SU-DHL-6 (cell line): ENCODE measurements at regions not wholly inside any gene's neighbourhood (a gene's known extent, or its start where the extent isn't known, plus 50 kb on each side); places are given as distances from the start of the nearest gene placed in this dataset.

Experiments
- H2AFZ ChIP-seq: fragments of 200-600 bp; sonication (generic); 2 replicates; pipeline ENCODE4 v1.6.1; 2014; ENCODE audit warnings: low read depth, mild to moderate bottlenecking, moderate library complexity, mixed read lengths, antibody characterized with exemption, low read length; ENCODE audit not compliant: severe bottlenecking
- H3F3A ChIP-seq: fragments of 200-600 bp; shearing (Covaris generic); 2 replicates; pipeline ENCODE4 v1.6.0; 2016; ENCODE audit warnings: antibody characterized with exemption, mild to moderate bottlenecking; ENCODE audit not compliant: insufficient read depth
- H3K27ac ChIP-seq: fragments of 200-600 bp; sonication (generic); 2 replicates; pipeline ENCODE4 v1.5.1; 2016; ENCODE audit warnings: low read depth, mild to moderate bottlenecking, low read length, moderate library complexity, mixed read lengths
- H3K27me3 ChIP-seq: fragments of 200-600 bp; sonication (generic), shearing (Covaris generic); 2 replicates; pipeline ENCODE4 v1.6.0; 2014; ENCODE audit warnings: mild to moderate bottlenecking, low read length
- H3K36me3 ChIP-seq: fragments of 200-600 bp; sonication (generic); 2 replicates; pipeline ENCODE4 v1.6.1; 2014; ENCODE audit warnings: mild to moderate bottlenecking, low read length, mixed read lengths
- H3K4me2 ChIP-seq: fragments of 300-600, 200-600 bp; shearing (Covaris generic), sonication (generic); 2 replicates; pipeline ENCODE4 v1.6.0; 2014; ENCODE audit warnings: low read length, low read depth, mild to moderate bottlenecking; ENCODE audit not compliant: poor library complexity, severe bottlenecking
- H3K4me3 ChIP-seq: fragments of 200-600 bp; sonication (generic); 2 replicates; pipeline ENCODE4 v1.5.1; 2014; ENCODE audit warnings: antibody characterized with exemption, low read length, mild to moderate bottlenecking, mixed read lengths; ENCODE audit not compliant: insufficient read depth, poor library complexity, severe bottlenecking
- H3K79me2 ChIP-seq: fragments of 200-600 bp; sonication (generic); 2 replicates; pipeline ENCODE4 v1.6.1; 2014; ENCODE audit warnings: mild to moderate bottlenecking, low read length, moderate library complexity; ENCODE audit not compliant: insufficient read depth
- H3K9ac ChIP-seq: fragments of 200-600 bp; sonication (generic); 2 replicates; pipeline ENCODE4 v1.7.0; 2014; ENCODE audit warnings: mild to moderate bottlenecking, low read length
- H3K9me2 ChIP-seq: fragments of 200-600 bp; sonication (generic); replicated peaks from 2 replicates; pipeline ENCODE4 v1.6.1; 2014; ENCODE audit warnings: low read length; ENCODE audit not compliant: insufficient read depth
- H3K9me3 ChIP-seq: fragments of 200-600 bp; sonication (generic); 2 replicates; pipeline ENCODE4 v1.6.1; 2014; ENCODE audit warnings: low read length, mixed read lengths; ENCODE audit not compliant: insufficient read depth
- H4K20me1 ChIP-seq: fragments of 200-600 bp; sonication (generic); 2 replicates; pipeline ENCODE4 v1.6.1; 2014; ENCODE audit warnings: low read depth, mild to moderate bottlenecking, antibody characterized with exemption, low read length, moderate library complexity, mixed read lengths
- EZH2phosphoT487 ChIP-seq: fragments of 200-600 bp; sonication (generic), shearing (Covaris generic); conservative IDR thresholded peaks from 2 replicates; pipeline ENCODE4 v1.6.1; 2018; ENCODE audit warnings: mild to moderate bottlenecking, antibody characterized with exemption, low read length, moderate library complexity, mixed read lengths
- TF ChIP-seq, protein P1 (sequence below): fragments of 200-600 bp; sonication (generic); IDR thresholded peaks from one replicate; pipeline ENCODE4 v1.5.1; 2017; ENCODE audit warnings: antibody characterized with exemption, mild to moderate bottlenecking, low read length, moderate library complexity; ENCODE audit not compliant: insufficient read depth, poor library complexity, severe bottlenecking

DNA sequence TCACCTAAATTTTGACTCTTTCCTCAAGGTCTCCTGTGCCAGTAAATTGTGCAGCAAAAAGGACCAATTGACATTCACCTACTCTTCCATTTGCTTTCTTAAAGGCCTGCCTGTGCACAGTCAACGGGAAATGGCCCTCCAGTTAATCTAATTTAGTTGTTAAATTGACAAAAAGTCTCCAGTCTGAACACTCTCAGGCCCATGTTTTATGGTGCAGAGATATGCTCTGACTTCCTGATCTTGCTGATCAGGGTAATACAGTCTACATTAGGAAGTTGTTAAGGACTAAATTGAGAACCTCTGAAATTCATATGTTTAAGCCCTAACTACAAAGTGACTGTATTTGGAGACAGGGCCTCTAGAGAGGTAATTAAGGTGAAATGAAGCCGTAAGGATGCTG, 133.6 kb upstream of the IL15 start:
- no peak overlapping the region for H3K9ac ChIP-seq
- no peaks in the 10 kb centered on the region for H3K9me2 ChIP-seq
- H3K9me3 ChIP-seq: no peaks in the 10 kb centered on the region
- no peaks in the 10 kb centered on the region for H3K36me3 ChIP-seq
- H3K27ac ChIP-seq: no peak overlapping the region
- TF ChIP-seq, protein P1, sequence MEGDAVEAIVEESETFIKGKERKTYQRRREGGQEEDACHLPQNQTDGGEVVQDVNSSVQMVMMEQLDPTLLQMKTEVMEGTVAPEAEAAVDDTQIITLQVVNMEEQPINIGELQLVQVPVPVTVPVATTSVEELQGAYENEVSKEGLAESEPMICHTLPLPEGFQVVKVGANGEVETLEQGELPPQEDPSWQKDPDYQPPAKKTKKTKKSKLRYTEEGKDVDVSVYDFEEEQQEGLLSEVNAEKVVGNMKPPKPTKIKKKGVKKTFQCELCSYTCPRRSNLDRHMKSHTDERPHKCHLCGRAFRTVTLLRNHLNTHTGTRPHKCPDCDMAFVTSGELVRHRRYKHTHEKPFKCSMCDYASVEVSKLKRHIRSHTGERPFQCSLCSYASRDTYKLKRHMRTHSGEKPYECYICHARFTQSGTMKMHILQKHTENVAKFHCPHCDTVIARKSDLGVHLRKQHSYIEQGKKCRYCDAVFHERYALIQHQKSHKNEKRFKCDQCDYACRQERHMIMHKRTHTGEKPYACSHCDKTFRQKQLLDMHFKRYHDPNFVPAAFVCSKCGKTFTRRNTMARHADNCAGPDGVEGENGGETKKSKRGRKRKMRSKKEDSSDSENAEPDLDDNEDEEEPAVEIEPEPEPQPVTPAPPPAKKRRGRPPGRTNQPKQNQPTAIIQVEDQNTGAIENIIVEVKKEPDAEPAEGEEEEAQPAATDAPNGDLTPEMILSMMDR: no peak
- no peak for TF ChIP-seq EZH2phosphoT487
- H3K27me3 ChIP-seq: no peaks in the 10 kb centered on the region
- H4K20me1 ChIP-seq: no peaks in the 10 kb centered on the region
- no peak overlapping the region for H2AFZ ChIP-seq
- no peak overlapping the region for H3K4me2 ChIP-seq
- H3K4me3 ChIP-seq: no peak overlapping the region
- no peaks in the 10 kb centered on the region for H3K79me2 ChIP-seq
- H3F3A ChIP-seq: no peaks in the 10 kb centered on the region

DNA sequence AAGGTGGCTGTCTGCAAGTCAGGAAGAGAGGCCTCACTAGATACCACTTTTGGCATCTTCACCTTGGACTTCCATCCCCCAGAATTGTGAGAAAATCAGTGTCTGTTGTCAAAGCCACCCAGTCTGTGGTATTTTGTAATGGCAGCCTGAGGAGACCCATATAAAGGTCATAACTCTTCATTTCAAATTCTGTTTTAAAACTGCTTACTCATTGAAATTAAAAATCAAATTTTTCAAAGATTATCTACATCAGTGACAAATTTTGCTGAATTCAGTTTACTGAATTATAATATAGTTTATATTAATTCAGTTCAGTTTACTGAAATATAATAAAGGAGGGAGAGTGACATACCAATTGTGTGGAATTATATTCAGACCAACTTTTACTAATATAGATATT, 133.1 kb upstream of the IL15 start:
- H3K27ac ChIP-seq: no peak overlapping the region
- no peak overlapping the region for H3K9ac ChIP-seq
- H3K9me2 ChIP-seq: no peaks in the 10 kb centered on the region
- no peaks in the 10 kb centered on the region for H3K79me2 ChIP-seq
- TF ChIP-seq, protein P1: no peak
- no peak for TF ChIP-seq EZH2phosphoT487
- no peaks in the 10 kb centered on the region for H3K27me3 ChIP-seq
- no peak overlapping the region for H2AFZ ChIP-seq
- no peaks in the 10 kb centered on the region for H3K36me3 ChIP-seq
- no peaks in the 10 kb centered on the region for H4K20me1 ChIP-seq
- no peaks in the 10 kb centered on the region for H3K9me3 ChIP-seq
- no peak overlapping the region for H3K4me3 ChIP-seq
- no peaks in the 10 kb centered on the region for H3F3A ChIP-seq
- no peak overlapping the region for H3K4me2 ChIP-seq

DNA sequence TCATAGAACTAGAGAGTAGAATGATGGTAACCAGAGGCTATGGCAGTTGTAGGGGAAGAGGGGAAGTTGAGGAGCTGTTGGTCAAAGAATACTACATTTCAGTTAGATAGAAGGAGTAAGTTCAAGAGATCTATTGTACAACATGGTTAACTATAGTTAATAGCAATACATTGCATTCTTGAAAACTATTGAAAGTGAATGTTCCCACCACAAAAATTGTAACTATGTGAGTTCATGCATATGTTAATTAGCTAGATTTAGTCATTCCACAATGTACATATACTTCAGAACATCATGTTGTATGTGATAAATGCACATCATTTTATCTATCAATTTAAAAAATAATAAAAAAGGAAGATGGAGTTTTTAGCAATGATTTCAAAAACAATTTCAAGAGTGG, 125.3 kb upstream of the IL15 start:
- Histone ChIP-seq H3K4me2 (no peak overlapping the region), H3K9me3 (no peaks in the 10 kb centered on the region), H3K9me2 (no peaks in the 10 kb centered on the region)

More for the DNA sequence above, 125.3 kb upstream of the IL15 start:
- Histone ChIP-seq H3F3A (no peaks in the 10 kb centered on the region), H3K4me3 (no peak overlapping the region), H3K27ac (no peak overlapping the region), H3K27me3 (no peaks in the 10 kb centered on the region), H4K20me1 (no peaks in the 10 kb centered on the region), H3K9ac (no peak overlapping the region), H2AFZ (no peak overlapping the region), H3K36me3 (no peaks in the 10 kb centered on the region), H3K79me2 (no peaks in the 10 kb centered on the region)
- TF ChIP-seq, protein P1: no peak
- TF ChIP-seq EZH2phosphoT487: no peak
